ENCODE measurements at regions not wholly inside any gene's neighbourhood (a gene's known extent, or its start where the extent isn't known, plus 50 kb on each side); places are given as distances from the start of the nearest gene placed in this dataset.

DNA sequence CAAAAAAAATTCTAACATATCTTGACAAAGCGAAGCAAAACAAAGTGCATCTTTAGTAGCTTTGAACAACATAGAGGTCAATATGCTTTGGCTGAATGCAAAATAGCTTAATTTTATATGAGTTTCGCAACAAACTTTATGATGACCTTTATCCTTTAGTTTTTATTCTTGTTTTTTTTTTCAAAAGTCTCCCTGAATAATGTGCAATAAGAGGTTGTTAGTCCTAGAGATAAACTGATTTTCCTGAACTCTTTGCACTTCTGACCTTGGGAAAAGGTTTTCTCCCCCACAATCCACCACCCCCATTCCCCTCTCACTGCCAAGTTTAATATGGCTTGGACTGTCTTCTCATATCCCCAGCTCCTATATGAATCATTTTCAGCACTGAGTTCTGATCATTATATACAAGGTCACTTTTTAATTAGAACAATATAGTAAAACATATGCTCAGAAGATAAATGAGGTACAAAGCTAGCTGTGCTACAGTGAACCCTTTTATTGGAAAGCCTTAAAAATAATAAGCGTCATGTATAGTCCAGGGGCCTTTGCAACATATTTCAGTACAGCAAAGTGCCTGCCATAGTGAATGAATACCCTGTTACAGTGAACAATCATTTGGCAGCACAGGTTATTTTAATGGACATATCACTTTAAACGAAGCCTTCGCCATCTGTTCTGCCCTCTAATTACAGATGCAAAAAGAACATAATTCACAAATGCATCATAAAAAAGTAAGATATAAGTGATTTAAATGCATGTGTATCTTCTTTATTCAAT lies 496.3 kb upstream of the NR2F2 start:
- Histone ChIP-seq H3K27ac (ENCODE audit: low read length) (no peak overlapping the region), H3K9ac (ENCODE audit: low read length) (no peak overlapping the region), H3K4me1 (ENCODE audit: low read length) (no peaks in the 10 kb centered on the region), H3K4me2 (ENCODE audit: low read length) (no peak overlapping the region), H3K9me3 (ENCODE audit: insufficient read depth, low read length) (no peaks in the 10 kb centered on the region), H3K36me3 (replicated peaks; ENCODE audit: low read depth, low read length) (no peaks in the 10 kb centered on the region), H3K27me3 (ENCODE audit: low read depth, low read length) (no peaks in the 10 kb centered on the region), H3K79me2 (ENCODE audit: low read length) (no peaks in the 10 kb centered on the region), H4K20me1 (ENCODE audit: insufficient read depth, low read length) (no peaks in the 10 kb centered on the region), H2AFZ (ENCODE audit: low read depth, low read length) (no peak overlapping the region), H3K4me3 (ENCODE audit: low read length) (no peak overlapping the region)
- TF ChIP-seq, protein P1, sequence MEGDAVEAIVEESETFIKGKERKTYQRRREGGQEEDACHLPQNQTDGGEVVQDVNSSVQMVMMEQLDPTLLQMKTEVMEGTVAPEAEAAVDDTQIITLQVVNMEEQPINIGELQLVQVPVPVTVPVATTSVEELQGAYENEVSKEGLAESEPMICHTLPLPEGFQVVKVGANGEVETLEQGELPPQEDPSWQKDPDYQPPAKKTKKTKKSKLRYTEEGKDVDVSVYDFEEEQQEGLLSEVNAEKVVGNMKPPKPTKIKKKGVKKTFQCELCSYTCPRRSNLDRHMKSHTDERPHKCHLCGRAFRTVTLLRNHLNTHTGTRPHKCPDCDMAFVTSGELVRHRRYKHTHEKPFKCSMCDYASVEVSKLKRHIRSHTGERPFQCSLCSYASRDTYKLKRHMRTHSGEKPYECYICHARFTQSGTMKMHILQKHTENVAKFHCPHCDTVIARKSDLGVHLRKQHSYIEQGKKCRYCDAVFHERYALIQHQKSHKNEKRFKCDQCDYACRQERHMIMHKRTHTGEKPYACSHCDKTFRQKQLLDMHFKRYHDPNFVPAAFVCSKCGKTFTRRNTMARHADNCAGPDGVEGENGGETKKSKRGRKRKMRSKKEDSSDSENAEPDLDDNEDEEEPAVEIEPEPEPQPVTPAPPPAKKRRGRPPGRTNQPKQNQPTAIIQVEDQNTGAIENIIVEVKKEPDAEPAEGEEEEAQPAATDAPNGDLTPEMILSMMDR (IDR thresholded peaks at IDR 0.05; ENCODE audit: low read depth, low read length): no peak

DNA sequence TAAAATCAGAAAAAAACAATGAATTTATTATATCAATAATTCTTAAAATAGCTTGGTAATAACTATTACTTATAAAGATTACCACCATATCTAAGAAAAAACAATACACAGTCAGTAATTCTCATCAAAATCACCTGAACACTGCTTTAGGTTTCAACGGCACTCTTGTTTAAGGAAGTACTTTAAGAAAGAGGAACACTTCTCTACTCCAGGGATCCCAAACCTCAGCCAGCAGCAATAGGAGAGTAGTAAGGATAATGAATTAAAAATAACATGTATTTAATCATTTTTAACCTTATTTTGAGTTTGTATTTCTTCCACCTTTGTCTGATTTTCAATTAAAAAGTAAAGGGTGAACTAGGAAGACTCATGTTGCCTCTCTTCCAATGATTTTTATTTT lies 494.0 kb upstream of the NR2F2 start:
- Histone ChIP-seq H3K9me3 (ENCODE audit: insufficient read depth, low read length) (no peaks in the 10 kb centered on the region), H3K36me3 (replicated peaks; ENCODE audit: low read depth, low read length) (no peaks in the 10 kb centered on the region), H3K4me2 (ENCODE audit: low read length) (no peak overlapping the region), H3K4me3 (ENCODE audit: low read length) (no peak overlapping the region), H3K27me3 (ENCODE audit: low read depth, low read length) (no peaks in the 10 kb centered on the region), H3K4me1 (ENCODE audit: low read length) (no peaks in the 10 kb centered on the region), H3K9ac (ENCODE audit: low read length) (no peak overlapping the region), H4K20me1 (ENCODE audit: insufficient read depth, low read length) (no peaks in the 10 kb centered on the region), H3K79me2 (ENCODE audit: low read length) (no peaks in the 10 kb centered on the region), H2AFZ (ENCODE audit: low read depth, low read length) (no peak overlapping the region), H3K27ac (ENCODE audit: low read length) (no peak overlapping the region)
- no peak for TF ChIP-seq EZH2phosphoT487 (IDR thresholded peaks at IDR 0.05; ENCODE audit: low read depth)
- TF ChIP-seq, protein P1 (IDR thresholded peaks at IDR 0.05; ENCODE audit: low read depth, low read length): no peak

DNA sequence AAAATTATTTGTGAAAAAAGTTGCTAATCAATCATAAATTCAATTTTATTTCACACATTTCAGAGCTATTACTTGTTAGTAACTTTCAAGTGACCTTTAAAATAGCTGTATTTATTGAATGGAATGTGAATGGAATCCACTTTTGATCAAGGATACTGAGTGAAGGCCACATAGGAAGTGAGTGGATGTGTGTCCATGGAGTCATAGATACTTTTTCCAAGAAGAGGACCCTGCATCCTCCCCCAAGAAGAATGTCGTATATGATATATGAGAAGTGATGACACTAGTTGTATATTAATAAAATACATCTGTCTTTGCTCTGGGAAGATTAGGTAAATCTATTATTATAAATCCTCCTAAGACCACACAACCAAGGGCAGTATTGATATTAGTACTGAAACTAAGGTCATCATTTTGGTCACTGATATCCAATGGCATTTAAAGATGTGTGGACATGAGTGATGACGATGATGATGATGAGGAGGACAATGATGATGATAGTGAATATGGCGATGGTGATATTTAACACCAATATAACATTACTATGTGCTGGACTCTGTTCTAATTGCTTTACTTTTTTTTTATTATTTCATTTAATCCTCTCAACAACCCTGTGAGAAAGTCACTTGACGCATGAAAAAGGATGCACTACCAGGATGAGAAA lies 493.0 kb upstream of the NR2F2 start:
- H3K9me3 ChIP-seq (ENCODE audit: insufficient read depth, low read length): no peaks in the 10 kb centered on the region
- no peaks in the 10 kb centered on the region for H3K4me1 ChIP-seq (ENCODE audit: low read length)
- no peaks in the 10 kb centered on the region for H3K36me3 ChIP-seq (replicated peaks; ENCODE audit: low read depth, low read length)
- no peak overlapping the region for H3K4me3 ChIP-seq (ENCODE audit: low read length)
- TF ChIP-seq, protein P1 (IDR thresholded peaks at IDR 0.05; ENCODE audit: low read depth, low read length): no peak
- no peak for TF ChIP-seq EZH2phosphoT487 (IDR thresholded peaks at IDR 0.05; ENCODE audit: low read depth)
- H2AFZ ChIP-seq (ENCODE audit: low read depth, low read length): no peak overlapping the region
- H3K4me2 ChIP-seq (ENCODE audit: low read length): no peak overlapping the region
- H3K27ac ChIP-seq (ENCODE audit: low read length): no peak overlapping the region
- H3K27me3 ChIP-seq (ENCODE audit: low read depth, low read length): no peaks in the 10 kb centered on the region
- H3K79me2 ChIP-seq (ENCODE audit: low read length): no peaks in the 10 kb centered on the region
- H4K20me1 ChIP-seq (ENCODE audit: insufficient read depth, low read length): no peaks in the 10 kb centered on the region
- H3K9ac ChIP-seq (ENCODE audit: low read length): no peak overlapping the region

DNA sequence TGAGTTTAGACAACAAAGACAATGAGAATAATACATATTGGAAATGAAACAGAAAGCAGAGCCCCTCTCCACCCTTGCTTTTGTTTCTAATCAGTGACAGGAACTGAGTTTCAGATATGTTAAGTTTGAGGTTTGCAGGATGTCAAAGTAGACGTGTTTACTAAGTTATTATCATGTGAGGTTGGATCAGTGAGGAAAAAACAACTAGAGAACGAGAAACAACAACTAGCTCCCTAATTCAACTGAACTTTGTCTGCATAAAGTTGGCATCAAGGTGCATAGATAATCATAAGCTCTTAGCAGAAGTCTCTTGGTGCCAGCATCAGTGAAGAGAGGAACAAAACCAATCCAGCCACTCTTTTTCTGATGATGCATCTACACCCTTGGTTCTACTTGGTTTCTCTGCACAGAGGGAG lies 491.1 kb upstream of the NR2F2 start:
- H3K4me1 ChIP-seq (ENCODE audit: low read length): no peaks in the 10 kb centered on the region
- H3K27me3 ChIP-seq (ENCODE audit: low read depth, low read length): no peaks in the 10 kb centered on the region
- no peak overlapping the region for H2AFZ ChIP-seq (ENCODE audit: low read depth, low read length)
- H3K9me3 ChIP-seq (ENCODE audit: insufficient read depth, low read length): no peaks in the 10 kb centered on the region
- no peak for TF ChIP-seq EZH2phosphoT487 (IDR thresholded peaks at IDR 0.05; ENCODE audit: low read depth)
- TF ChIP-seq, protein P1 (IDR thresholded peaks at IDR 0.05; ENCODE audit: low read depth, low read length): no peak
- H3K36me3 ChIP-seq (replicated peaks; ENCODE audit: low read depth, low read length): no peaks in the 10 kb centered on the region
- no peak overlapping the region for H3K27ac ChIP-seq (ENCODE audit: low read length)
- H3K9ac ChIP-seq (ENCODE audit: low read length): no peak overlapping the region
- H4K20me1 ChIP-seq (ENCODE audit: insufficient read depth, low read length): no peaks in the 10 kb centered on the region
- no peak overlapping the region for H3K4me2 ChIP-seq (ENCODE audit: low read length)
- H3K4me3 ChIP-seq (ENCODE audit: low read length): no peak overlapping the region
- H3K79me2 ChIP-seq (ENCODE audit: low read length): no peaks in the 10 kb centered on the region

Measured in OCI-LY3 (cell line).